HS-27A (cell line): ENCODE measurements at regions not wholly inside any gene's neighbourhood (a gene's known extent, or its start where the extent isn't known, plus 50 kb on each side); places are given as distances from the start of the nearest gene placed in this dataset.

ENCODE experiments used
- DNase-seq: peaks from one replicate; pipeline ENCODE4 v3.0.0-alpha.2; 2012; ENCODE audit warnings: low read depth, missing footprints

GRCh38 chr22:49197986-49198704, 629.5 kb downstream of the BRD1 start:
- no peak for DNase-seq

DNA sequence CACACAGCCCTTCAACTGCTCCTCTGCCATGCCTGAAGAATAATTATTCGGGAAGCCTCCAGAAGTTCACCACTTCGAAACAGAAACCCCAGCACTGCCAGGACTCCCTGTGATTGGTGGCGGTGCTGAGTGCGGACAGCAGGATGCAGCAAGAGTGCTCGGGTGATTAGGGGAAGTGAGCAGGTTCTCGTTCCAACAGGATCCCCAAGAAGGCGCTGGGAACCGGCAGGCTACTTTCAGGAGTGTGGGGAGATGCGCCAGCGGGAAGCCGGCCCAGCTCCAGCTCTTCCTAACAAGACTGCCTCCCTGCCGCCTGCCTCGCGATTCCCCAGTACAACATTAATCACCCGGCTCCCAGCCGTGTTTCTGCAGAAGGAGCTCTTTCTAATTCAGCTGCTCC, 630.2 kb downstream of the BRD1 start:
- DNase-seq, result no peak

GRCh38 chr22:49196046-49196511, 631.6 kb downstream of the BRD1 start:
- no peak for DNase-seq

DNA sequence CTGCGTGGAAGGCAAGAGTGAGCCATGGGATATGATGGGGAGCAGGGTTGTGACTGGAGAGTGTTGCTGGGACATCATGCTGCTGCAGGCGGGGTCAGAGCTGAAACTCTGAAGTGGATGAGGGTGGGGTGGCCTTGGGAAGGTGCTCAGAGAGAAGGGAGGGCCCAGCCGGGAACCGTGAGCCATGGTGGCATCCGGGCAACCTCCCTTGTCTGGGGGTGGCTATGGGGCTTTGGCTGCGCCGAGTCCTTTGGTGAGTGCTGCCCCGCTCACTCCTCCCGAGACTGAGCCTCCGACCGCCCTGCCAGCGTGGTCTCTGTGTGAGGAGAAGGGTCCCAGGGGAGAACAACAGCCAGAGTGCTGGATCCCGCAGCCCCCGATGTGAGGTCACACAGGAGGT, 632.0 kb downstream of the BRD1 start:
- no peak for DNase-seq

DNA sequence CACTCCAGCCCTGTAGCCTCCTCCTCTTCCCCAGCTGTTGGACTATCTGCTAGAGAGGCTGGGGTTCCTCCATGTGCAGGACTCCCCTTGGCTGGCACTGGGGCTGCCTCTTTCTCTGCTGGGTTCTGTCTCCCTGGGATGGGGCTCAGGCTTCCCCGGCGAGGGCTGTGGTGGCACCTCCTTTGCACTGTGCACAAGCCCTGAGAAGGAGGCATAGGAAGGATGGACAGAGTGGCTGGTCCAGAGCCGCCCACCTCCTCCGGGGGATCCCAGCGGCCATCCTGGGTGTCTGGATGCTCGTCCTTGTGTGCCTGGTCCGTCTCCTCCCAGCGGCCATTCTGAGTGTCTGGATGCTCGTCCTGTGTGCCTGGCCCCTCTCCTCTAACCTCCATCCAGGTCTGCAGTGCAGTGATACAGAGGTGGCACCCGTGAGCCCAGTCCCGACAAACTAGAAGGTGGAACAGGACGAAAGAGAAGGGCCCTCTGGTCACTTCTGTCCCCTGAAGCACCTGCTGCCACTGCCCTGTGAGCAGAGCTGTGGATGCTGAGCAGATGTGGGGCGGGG, 633.7 kb downstream of the BRD1 start:
- DNase-seq, result no peak

DNA sequence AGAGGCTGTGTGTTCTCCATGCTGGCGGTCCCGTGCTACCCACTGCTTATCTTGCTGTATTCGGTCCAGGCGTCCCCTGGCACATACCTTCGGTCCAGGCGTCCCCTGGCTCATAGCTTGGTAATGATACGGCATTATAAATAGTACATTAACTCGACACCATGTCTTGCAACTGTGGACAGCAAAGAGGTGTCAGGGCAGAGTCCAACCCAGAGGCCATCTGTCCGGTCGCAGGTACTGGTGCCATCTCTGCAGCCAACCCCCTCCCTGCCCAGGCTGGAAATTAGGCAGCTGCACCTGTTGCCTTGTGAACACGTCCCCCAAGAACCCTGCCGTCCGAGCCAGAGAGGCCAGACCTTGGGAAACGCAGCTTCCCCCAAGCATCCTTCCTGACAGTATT, 634.3 kb downstream of the BRD1 start:
- no peak for DNase-seq

DNA sequence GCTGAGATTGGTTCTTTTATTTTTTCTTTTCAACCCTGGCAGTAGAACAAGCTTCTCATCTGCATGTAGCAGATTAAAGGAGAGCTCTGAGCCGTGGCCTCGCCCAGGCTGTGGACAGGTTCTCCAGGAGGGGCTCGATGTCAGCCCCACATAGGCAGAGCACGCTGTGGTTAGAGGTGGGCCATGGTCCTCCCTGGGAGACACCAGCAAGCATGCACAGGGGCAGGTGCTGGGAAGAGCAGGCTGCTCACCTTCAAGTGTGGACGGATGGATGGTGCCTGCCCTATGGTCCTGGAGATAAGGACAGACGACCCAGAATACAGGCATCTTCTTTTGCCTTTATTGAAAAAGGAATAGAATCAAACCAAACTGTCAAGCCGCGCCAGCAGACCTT, 634.8 kb downstream of the BRD1 start:
- DNase-seq, result no peak

DNA sequence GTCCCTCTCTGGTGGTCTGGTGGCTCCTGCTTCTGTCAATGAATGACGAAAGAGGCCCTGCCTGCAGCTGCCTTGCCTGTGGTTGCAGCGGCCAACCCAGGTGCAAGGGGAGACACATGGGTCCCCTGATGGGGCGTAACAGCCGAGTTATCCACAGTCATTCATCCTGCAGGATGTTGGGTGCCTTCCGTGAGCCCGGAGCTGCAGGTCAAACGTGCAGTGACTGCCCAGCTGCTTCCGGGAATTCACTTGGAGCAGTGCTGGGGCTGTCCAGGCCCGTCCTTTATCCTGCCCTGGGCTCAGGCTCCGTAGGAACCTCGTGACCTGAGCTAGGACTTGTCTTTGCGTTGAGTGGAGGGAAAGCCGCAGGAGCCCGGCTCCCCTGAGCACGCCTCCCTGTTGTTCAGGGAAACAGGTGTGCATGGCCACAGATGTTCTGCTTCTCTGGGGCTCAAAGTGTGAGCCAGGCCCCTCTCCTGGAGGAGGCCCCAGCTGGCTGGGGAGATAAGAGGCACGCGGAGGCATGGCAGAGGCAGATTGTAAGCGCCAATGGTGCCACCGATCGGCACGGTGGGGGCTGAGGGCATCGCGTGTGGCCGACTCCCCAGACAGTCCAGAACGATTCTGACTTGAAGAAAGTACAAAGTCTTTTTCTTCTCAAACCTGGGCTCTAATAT, 635.4 kb downstream of the BRD1 start:
- no peak for DNase-seq

- DNase-seq, result no peak
Measured at GRCh38 chr22:49191506-49191980, 636.1 kb downstream of the BRD1 start.

DNA sequence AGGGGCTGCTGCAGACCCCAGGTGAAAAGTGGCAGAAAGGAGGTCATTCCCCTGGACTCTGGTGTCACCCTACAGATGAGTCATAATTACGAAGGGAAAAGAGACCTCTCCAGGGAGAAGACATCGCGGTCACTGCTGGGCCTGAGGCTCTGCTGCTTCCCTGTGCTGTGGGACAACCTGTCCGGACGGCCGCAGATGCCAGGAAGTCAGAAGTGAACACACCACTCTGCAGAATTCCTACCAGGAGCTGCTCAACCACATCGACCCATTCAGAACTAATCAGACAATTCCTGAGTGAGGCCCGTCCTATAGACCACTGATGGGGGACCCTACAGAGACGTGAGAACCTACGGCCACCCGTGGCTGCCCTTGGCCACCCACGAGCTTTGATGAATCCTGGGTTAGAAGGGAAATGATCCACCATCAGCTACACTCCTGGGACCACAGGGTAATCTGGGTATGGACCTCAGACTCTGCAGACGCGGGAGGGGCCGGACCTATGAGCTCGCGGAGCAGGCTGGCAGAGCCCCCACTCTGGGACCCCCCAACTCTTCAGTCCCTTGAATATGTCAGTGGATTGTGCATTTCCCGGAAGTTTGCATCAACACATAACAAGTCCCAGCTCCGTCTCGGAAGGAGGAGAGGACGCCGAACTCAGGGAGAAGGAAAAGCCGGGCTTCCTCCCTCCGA, 636.7 kb downstream of the BRD1 start:
- DNase-seq, result no peak

- DNase-seq, result no peak
Measured at GRCh38 chr22:49189871-49190270, 637.8 kb downstream of the BRD1 start.

DNA sequence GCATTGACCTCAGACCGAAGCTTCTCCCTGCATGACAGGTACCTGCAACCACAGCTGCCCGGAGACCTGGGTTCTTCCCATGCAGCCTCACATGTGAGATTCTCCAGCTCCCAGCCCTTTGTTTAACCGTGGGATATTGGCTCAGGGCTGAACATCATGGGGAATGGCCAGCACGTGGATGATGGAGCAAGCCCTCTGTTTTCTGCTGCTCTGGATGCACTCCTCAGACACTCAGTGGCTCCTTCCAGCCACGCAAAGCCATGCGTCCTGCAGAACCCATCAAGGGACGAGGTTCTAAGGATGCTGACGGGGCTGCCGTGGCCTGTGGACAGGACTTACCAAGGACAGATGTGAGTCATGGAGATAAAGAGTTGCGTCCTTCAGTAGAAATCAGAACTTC, 639.1 kb downstream of the BRD1 start:
- DNase-seq, result no peak

DNA sequence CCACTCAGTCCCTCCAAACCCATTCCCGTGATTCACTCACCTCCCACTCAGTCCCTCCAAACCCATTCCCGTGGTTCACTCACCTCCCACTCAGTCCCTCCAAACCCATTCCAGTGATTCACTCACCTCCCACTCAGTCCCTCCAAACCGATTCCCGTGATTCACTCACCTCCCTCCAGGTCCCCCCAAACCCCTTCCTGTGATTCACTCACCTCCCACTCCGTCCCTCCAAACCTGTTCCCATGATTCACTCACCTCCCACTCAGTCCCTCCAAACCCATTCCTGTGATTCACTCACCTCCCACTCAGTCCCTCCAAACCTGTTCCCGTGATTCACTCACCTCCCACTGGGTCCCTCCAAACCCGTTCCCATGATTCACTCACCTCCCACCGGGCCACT, 639.6 kb downstream of the BRD1 start:
- no peak for DNase-seq

DNA sequence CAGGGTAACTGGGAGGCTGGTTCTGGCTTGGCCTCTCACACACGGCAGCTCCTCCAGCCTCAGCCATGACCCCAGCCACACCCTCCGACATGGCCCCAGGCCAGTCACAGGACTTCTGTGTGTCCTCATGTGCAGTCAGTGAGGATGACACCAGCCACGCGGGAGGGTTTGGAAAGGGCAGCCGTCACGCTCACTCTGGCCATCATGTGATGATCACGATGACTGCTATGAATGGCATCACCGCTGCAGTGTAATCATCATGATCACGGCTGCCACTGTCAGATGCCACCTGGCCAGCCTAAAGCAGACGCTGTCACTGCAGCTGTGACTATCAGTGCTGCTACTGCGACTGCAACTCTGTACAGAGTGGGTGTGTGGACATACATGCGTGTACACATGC, 640.9 kb downstream of the BRD1 start:
- no peak for DNase-seq

DNA sequence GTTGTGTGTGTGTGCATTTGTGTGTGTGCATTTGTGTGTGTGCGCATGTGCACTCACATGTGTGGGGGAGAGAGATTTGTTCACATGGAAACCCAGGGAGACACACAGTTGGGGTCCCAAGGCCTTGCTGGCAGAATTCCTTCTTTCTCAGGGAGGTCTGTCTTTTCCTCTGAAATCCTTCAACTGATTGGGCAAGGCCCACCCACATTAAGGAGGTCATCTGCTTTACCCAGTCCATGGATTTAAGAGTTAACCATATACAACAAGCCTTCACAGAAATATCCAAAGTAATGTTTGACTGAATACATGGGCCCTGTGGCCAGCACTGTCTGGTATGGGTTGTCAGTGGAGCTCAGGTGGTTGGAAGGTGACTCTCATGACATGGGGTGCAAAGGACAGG, 641.4 kb downstream of the BRD1 start:
- DNase-seq, result no peak

DNA sequence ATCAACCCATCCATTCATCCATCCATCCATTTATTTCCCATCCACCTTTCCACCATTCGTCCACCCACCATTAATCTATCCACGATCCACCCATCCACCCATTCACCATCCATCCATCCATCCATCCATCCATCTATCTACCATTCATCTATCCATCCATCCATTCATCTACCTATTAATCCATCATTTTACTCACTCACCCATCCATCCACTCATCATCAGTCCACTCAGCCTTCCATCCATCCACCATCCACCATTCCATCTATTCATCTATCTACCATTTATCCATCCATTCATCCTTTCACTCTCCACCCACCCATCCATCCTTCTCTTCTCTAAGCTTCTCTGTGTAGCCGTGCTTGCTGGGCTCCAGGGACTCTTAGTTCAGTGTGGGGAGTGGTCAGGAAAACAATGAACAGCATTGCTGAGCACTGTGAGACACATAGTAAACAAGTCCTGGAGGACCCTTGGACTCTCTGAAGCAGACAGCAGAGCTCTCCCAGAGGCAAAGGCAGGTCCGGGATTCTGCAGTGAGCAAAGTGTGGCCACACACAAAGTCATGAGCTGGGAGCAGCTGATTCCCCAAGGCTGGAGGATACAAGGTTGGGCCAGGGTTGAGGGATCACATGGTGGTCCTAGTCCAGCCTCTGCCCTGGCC, 642.2 kb downstream of the BRD1 start:
- no peak for DNase-seq

DNA sequence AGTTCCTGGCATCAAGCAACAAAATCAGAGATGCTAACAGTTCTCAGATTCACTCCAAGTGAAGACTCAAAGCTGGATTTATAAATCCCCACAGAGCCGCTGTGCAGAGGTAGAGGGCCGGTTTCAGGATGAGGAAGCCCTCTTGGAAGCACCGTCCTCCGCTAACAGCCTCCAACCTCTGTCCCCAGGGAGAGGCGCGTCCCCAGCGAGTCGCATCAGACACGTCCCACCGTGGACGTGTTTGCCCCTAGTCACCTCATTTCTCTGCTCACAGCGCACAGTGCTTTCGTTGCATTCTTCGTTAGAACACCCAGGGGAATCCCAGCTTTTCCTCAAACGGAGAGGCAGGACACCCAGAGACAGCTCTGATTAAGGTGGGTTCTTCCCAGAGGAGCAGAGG, 642.9 kb downstream of the BRD1 start:
- no peak for DNase-seq

GRCh38 chr22:49183826-49184216, 643.9 kb downstream of the BRD1 start:
- DNase-seq, result no peak

DNA sequence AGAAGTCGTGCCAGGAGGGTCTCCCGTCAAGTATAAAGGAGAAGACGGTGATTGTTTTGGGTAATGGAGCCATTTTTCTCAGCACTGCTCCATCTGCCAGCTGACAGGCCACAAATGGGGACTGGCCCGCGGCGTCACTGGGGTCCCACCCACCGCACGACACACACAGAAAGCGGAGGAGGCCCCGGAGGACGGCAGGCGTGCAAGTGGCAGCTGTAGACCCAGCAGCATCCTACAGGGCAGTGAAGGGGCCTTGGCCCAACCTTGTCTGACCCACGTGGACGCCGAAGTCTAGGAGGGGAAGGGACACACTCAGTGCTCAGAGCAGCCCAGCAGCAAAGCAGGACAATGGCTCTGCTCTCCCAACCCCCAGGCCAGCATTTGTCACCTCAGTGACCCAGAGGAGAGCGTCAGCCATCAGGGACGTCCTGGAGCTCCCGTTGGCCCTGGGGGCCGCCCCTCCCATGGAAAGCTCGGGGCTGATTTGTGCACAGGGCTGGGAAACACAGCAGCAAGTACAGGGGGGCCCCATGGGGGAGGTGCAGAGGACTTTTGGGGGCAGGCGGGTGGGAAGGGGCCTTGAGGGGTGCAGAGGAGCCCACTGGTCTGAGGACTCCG, 644.4 kb downstream of the BRD1 start:
- DNase-seq, result no peak

DNA sequence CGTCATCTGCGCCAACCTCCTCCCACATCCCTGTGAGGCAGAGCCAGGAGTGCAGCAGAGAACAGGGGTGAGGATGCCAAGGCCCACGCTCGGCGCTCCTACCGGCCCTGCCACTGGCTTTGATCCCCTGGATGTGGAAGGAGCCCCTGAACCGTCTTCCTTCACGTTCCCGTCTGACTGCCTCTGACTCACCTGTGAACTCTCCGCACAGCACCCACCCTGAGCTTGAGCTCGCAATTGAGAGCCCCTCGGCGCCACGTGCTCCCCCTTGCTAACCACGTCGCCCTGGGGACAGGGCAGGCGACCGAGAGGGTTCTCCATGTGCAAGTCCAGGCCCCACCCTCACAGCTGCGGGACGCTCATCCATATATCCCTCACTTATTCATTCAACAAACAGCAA, 645.3 kb downstream of the BRD1 start:
- DNase-seq, result no peak

GRCh38 chr22:49181942-49182341, 645.7 kb downstream of the BRD1 start:
- no peak for DNase-seq

DNA sequence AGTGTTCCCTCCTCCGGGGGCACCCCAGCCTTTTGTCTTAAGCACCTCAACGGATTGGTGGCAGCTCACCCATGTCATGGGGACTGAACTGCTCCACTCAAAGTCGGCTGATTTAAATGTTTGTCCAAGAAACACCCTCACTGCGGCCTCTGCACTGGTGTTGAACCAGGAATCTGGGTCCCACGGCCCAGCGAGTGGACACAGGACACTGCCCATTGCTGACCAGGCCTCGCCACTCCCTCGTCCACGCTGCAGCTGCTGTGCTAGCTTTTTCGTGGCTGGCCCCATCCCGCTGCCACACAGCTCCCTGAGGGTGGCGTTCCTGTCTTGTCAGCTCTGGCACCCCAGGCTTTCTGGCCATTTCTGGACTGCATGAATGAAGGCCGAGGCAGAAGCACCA, 646.2 kb downstream of the BRD1 start:
- DNase-seq, result no peak
